HPDE6-E6E7 (cell line): ENCODE measurements at regions not wholly inside any gene's neighbourhood (a gene's known extent, or its start where the extent isn't known, plus 50 kb on each side); places are given as distances from the start of the nearest gene placed in this dataset.
A peak's percentile ranks its signal among the peaks of the same experiment; 100 is the strongest.

ENCODE experiments used
- DNase-seq: peaks from one replicate; pipeline ENCODE4 v3.0.0; 2011; ENCODE audit warnings: missing footprints; ENCODE audit errors: extremely low spot score

GRCh38 chr1:173421789-173422188 is 55.3 kb upstream of the PRDX6 start:
- DNase-seq: no peak

GRCh38 chr1:173422456-173422976 is 54.6 kb upstream of the PRDX6 start:
- DNase-seq: no peak

GRCh38 chr1:173423291-173423690 is 53.8 kb upstream of the PRDX6 start:
- no peak for DNase-seq

- no peak for DNase-seq
Observed at GRCh38 chr1:173424143-173424542, 53.0 kb upstream of the PRDX6 start.

- peak; percentile 21 for DNase-seq
Observed at GRCh38 chr1:173424782-173425407, 52.2 kb upstream of the PRDX6 start.

GRCh38 chr1:173426057-173426456 is 51.1 kb upstream of the PRDX6 start:
- no peak for DNase-seq

GRCh38 chr1:173427146-173428054 is 49.7 kb upstream of the PRDX6 start:
- no peak for DNase-seq
